ENCODE measurements at regions not wholly inside any gene's neighbourhood (a gene's known extent, or its start where the extent isn't known, plus 50 kb on each side); places are given as distances from the start of the nearest gene placed in this dataset.

DNA sequence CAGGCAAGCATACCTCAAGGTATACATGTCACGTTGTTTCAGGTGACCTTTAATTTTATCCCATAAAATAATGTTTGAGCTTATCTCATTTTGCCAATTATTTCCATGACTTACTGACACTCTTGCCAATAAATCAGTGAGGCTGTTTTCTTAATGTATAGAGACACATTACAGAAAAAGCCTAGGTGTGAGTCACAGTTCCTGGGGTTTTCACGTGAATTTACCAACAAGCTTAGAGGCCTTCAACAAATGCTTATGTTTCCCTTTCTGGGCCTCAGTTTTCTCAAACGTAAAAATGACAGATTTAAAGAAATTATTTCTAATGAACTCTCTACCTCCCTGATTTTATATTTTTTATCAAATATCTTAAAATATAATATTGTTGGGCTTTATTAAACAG is 517.5 kb upstream of the SPHKAP start:
- TF ChIP-seq POLR2A (IDR thresholded peaks at IDR 0.05; ENCODE audit: low read length) (no peak), GATA1 (IDR thresholded peaks at IDR 0.05; ENCODE audit: low read depth, low read length) (no peak)
